Endodermal cell (in vitro differentiated cells): ENCODE measurements at regions not wholly inside any gene's neighbourhood (a gene's known extent, or its start where the extent isn't known, plus 50 kb on each side); places are given as distances from the start of the nearest gene placed in this dataset.

Experiments used
- DNase-seq: peaks from one replicate; pipeline ENCODE4 v3.0.0-alpha.2; 2017
- H3K27ac ChIP-seq: 2 replicates; pipeline ENCODE4 v1.5.1; 2013; ENCODE audit warnings: mild to moderate bottlenecking, low read depth, low read length, moderate library complexity
- H3K27me3 ChIP-seq: 2 replicates; pipeline ENCODE4 v1.6.1; 2013; ENCODE audit warnings: mild to moderate bottlenecking, low read length, moderate library complexity; ENCODE audit not compliant: insufficient read depth, control insufficient read depth, poor library complexity, severe bottlenecking
- H3K36me3 ChIP-seq: 2 replicates; pipeline ENCODE4 v1.7.0; 2013; ENCODE audit warnings: mild to moderate bottlenecking, low read length, moderate library complexity; ENCODE audit not compliant: control insufficient read depth, insufficient read depth
- H3K4me1 ChIP-seq: one replicate; pipeline ENCODE4 v1.7.0; 2013; ENCODE audit warnings: low read length; ENCODE audit not compliant: control insufficient read depth, insufficient read depth
- H3K4me3 ChIP-seq: 2 replicates; pipeline ENCODE4 v1.5.1; 2013; ENCODE audit warnings: mild to moderate bottlenecking, low read length, moderate library complexity
- H3K9ac ChIP-seq: 2 replicates; pipeline ENCODE4 v1.6.1; 2013; ENCODE audit warnings: mild to moderate bottlenecking, low read length, moderate library complexity; ENCODE audit not compliant: poor library complexity, severe bottlenecking; ENCODE audit errors: extremely low read depth
- H3K9me3 ChIP-seq: 2 replicates; pipeline ENCODE4 v1.6.1; 2013; ENCODE audit warnings: mild to moderate bottlenecking, low read length, moderate library complexity; ENCODE audit not compliant: control insufficient read depth
- H3K27ac Mint-ChIP-seq: 2 replicates; pipeline ENCODE4 v1.8.0; 2020; ENCODE audit warnings: mixed read lengths
- H3K27me3 Mint-ChIP-seq: 2 replicates; pipeline ENCODE4 v1.8.0; 2021; ENCODE audit warnings: mild to moderate bottlenecking, mixed read lengths; ENCODE audit not compliant: insufficient read depth
- H3K36me3 Mint-ChIP-seq: 2 replicates; pipeline ENCODE4 v1.8.0; 2020; ENCODE audit warnings: low read depth, mixed read lengths
- H3K4me1 Mint-ChIP-seq: 2 replicates; pipeline ENCODE4 v1.8.0; 2020; ENCODE audit warnings: mixed read lengths
- H3K4me3 Mint-ChIP-seq: 2 replicates; pipeline ENCODE4 v1.8.0; 2020; ENCODE audit warnings: mild to moderate bottlenecking, moderate library complexity, mixed read lengths
- H3K9me3 Mint-ChIP-seq: 2 replicates; pipeline ENCODE4 v1.8.0; 2020; ENCODE audit warnings: mild to moderate bottlenecking, mixed read lengths
- WGBS, 2 experiments: methylation state at CpG; one replicate each; pipeline versions ENCODE4 v1.1.5 to v1.1.7; 2013; ENCODE audit warnings: missing lambda C conversion rate in 2 of 2, mixed read lengths in 1 of 2; ENCODE audit not compliant: insufficient coverage in 1 of 2, insufficient read length in 1 of 2; 5-methylcytosine and 5-hydroxymethylcytosine counted together
- TF ChIP-seq, protein P1 (sequence below): fragments of 200-600 bp; sonication (generic); conservative IDR thresholded peaks from 2 replicates; pipeline ENCODE4 v1.5.0; 2021; ENCODE audit warnings: antibody characterized with exemption, mild to moderate bottlenecking

DNA sequence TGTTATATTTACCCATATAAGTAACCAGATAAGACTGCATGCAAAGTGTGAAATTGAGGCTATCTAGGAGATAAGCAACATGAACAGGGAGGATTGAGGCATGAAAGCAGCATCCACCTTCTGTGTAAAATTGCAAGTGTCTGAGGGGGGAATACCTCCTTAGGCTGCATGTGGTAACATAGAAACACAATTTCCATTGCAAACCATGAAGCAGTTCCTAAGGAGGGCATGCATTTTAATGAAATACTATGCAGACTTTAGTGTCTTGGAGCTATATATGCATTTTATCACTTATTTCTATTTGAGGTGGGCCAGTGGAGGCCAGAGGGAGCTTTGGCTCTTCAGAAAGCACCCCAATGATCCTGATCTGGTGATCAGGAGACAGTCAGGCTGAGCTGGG, 160.2 kb downstream of the C11orf91 start:
- H3K9me3 ChIP-seq, result no peaks in the 10 kb centered on the region
- no peak overlapping the region for H3K4me3 ChIP-seq
- Mint-ChIP-seq H3K9me3 (no peaks in the 10 kb centered on the region), H3K4me1 (no peaks in the 10 kb centered on the region), H3K27me3 (peaks cover 3% of the 10 kb centered on the region), H3K36me3 (no peaks in the 10 kb centered on the region), H3K27ac (no peak overlapping the region), H3K4me3 (no peak overlapping the region)
- no peaks in the 10 kb centered on the region for H3K36me3 ChIP-seq
- H3K27ac ChIP-seq, result no peak overlapping the region
- H3K27me3 ChIP-seq, result peaks cover 9% of the 10 kb centered on the region
- DNase-seq, result no peak
- no peaks in the 10 kb centered on the region for H3K4me1 ChIP-seq
- TF ChIP-seq, protein P1, sequence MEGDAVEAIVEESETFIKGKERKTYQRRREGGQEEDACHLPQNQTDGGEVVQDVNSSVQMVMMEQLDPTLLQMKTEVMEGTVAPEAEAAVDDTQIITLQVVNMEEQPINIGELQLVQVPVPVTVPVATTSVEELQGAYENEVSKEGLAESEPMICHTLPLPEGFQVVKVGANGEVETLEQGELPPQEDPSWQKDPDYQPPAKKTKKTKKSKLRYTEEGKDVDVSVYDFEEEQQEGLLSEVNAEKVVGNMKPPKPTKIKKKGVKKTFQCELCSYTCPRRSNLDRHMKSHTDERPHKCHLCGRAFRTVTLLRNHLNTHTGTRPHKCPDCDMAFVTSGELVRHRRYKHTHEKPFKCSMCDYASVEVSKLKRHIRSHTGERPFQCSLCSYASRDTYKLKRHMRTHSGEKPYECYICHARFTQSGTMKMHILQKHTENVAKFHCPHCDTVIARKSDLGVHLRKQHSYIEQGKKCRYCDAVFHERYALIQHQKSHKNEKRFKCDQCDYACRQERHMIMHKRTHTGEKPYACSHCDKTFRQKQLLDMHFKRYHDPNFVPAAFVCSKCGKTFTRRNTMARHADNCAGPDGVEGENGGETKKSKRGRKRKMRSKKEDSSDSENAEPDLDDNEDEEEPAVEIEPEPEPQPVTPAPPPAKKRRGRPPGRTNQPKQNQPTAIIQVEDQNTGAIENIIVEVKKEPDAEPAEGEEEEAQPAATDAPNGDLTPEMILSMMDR, result no peak
- no peak overlapping the region for H3K9ac ChIP-seq

DNA sequence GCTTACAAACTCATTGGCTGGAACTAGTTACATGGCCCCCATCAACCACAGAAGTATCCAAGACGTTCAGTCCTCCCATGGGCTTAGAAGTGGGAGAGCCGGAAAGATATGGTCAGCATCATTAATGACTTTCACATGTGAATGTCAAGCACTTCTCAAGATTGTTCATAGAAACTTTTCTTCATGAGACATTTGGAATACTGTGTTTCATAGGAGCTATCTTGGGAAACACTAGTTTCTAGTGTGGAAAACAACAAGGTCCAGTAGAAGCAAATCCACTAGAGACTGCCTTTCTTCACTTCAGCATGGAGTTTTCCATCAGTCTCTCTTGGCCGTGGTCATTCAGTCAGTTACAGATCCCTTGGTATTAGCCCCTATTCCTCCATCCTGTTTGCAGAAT, 160.9 kb downstream of the C11orf91 start:
- DNase-seq, result no peak
- Mint-ChIP-seq H3K4me1 (no peaks in the 10 kb centered on the region), H3K9me3 (peaks cover 3% of the 10 kb centered on the region), H3K27me3 (peaks cover 3% of the 10 kb centered on the region), H3K27ac (no peak overlapping the region), H3K4me3 (no peak overlapping the region), H3K36me3 (no peaks in the 10 kb centered on the region)
- 84 to 100% methylated on average over 1 to 3 of the region's 3 CpGs for WGBS, 2 experiments
- H3K4me3 ChIP-seq, result no peak overlapping the region
- H3K27ac ChIP-seq, result no peak overlapping the region
- H3K4me1 ChIP-seq, result no peaks in the 10 kb centered on the region
- H3K9me3 ChIP-seq, result peaks cover 4% of the 10 kb centered on the region
- no peak overlapping the region for H3K9ac ChIP-seq
- TF ChIP-seq, protein P1, result no peak
- H3K36me3 ChIP-seq, result no peaks in the 10 kb centered on the region
- H3K27me3 ChIP-seq, result peaks cover 9% of the 10 kb centered on the region

DNA sequence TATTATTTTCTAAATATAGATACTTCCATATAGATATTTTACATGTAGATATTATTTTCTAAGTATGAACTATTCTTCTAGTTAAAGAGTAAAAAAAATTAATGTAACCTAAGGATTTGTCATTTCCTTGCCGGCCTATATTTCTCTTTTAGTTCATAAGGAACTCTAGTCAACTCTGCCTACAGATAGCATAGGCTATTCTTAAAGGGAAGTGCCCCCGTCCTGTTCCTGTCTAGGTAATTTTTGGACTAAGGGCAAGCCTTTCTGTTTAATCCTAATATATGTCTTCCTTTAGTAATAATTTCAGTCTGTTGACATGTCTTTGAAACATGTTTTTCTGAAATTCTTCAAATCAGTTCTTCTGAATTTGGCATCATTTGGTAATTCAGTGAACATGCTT, 161.9 kb downstream of the C11orf91 start:
- peaks cover 6% of the 10 kb centered on the region for H3K9me3 Mint-ChIP-seq
- no peak for DNase-seq
- no peaks in the 10 kb centered on the region for H3K36me3 Mint-ChIP-seq
- no peaks in the 10 kb centered on the region for H3K4me1 ChIP-seq
- peaks cover 9% of the 10 kb centered on the region for H3K27me3 ChIP-seq
- no peak overlapping the region for H3K4me3 Mint-ChIP-seq
- peaks cover 9% of the 10 kb centered on the region for H3K9me3 ChIP-seq
- H3K4me1 Mint-ChIP-seq, result peaks cover 2% of the 10 kb centered on the region
- H3K27ac ChIP-seq, result no peak overlapping the region
- no peak overlapping the region for H3K27ac Mint-ChIP-seq
- H3K27me3 Mint-ChIP-seq, result peaks cover 3% of the 10 kb centered on the region
- no peaks in the 10 kb centered on the region for H3K36me3 ChIP-seq
- no peak overlapping the region for H3K9ac ChIP-seq
- TF ChIP-seq, protein P1, result no peak
- H3K4me3 ChIP-seq, result no peak overlapping the region
- WGBS, 2 experiments, result 85 to 100% methylated on average over 2 of the region's 2 CpGs
